GM18502 (cell line): ENCODE measurements at regions not wholly inside any gene's neighbourhood (a gene's known extent, or its start where the extent isn't known, plus 50 kb on each side); places are given as distances from the start of the nearest gene placed in this dataset.

Experiments used
- ATAC-seq: cut with Tn5 transposase; IDR thresholded peaks from one replicate; pipeline ENCODE4 v1.9.1; 2021; ENCODE audit warnings: mild to moderate bottlenecking; ENCODE audit not compliant: unreplicated experiment, poor library complexity

DNA sequence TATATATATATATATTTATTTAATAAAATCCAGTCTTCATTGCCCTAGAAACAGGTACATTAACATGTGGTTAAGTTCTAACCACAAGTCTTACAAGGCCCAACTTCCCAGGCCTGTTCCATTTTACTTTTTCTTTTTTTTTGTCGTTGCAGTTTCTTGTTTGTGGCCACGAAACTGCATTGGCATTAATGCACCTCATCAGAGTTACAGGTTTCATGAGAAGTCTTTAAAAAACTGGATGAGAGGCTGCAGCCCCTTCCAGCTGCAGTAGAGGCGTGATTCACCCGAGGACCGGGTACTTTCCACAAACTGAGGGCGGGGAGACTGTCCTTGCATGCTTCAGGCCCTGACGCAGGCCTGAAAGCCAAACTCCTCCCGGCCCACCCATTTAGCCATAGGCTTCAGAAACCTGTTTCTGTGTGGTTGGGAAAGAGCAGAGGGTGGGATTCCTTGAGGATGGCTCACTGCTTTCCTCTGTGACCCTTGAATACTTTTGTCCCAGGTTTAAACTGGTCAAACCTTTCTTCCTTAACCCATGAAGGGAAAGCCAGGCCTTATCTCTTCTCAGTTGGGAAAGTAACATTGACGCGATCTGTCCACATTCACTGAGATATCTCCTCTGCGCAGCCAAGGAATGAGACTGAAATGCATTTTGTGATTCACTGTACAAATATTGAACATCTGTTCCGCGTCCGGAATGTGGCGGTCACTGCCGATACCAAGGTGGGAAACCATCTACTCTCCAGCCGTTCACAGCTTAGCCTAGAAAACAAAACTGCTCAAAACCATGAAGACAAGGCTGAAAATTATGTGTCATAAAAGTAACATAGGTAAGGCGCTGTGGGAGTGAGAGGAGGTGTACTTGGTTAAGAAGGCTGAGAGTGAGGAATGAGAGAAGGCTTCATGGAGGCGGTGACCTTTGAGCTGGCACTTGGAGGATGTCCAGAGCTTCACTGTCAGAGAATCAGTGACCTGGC is 311.7 kb downstream of the GATA3 start:
- ATAC-seq: peak; percentile 27

GRCh38 chr10:8367672-8368411 is 313.4 kb downstream of the GATA3 start:
- peak; percentile 43 for ATAC-seq

DNA sequence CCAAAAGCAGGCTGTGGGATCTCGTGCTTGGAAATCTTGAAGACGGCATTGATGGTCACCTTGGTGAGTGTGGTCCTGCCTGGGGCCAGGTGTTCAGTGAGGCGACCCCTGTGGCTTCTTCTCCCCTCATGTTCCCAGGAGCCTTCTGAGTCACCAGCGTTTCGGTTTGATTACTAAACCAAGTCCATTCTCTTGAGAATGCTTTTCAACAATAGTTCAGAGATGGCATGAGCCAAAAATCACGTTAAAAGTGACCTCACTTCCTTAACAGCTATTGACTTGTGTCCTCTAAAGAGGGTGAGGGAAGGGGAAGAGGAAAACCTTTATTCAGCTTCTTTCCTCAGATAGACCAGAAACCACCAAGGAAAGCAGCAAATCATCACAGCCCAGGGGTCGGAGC is 315.2 kb downstream of the GATA3 start:
- peak; percentile 87 for ATAC-seq

DNA sequence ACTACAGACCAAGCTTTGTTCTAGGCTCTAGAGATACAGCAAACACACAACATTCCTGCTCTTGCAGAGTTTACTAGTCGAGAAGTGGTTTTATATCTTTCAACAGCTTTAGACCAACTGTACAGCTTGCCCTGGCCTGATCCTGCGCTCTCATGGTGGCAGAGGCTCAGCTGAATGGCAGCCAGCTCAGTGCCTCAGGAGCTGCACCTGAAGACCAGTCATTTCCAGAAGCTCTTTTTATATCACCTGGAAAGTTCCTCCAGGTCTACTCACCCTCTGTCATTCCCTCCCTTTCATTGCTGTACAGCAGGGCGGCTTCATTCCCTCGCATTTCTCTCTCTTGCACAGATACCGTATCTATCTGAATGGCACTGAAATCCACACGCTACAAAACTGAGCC is 319.8 kb downstream of the GATA3 start:
- no peak for ATAC-seq

DNA sequence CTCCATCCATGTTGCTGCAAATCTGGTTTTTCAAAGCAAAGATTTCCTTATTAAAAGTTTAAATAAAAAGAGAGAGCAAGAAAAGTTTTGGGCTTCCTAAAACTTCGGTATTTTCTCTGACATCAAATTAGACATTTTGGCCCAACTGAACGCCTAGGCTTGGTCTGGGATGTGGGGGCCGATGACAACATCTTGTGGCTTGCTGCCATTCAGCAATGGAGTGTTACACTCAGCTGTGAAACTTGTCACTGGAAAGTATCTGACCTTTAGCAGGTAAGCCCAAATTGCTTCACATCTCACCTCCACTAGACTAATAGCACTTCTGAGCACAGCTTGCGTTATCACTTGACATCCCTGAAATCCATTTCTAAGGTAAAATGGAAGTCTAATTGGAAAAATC is 320.6 kb downstream of the GATA3 start:
- ATAC-seq: no peak

GRCh38 chr10:8378198-8378983 is 323.9 kb downstream of the GATA3 start:
- ATAC-seq: no peak

- ATAC-seq: no peak
These were observed 325.7 kb downstream of the GATA3 start for GRCh38 chr10:8379906-8380832.

GRCh38 chr10:8380833-8381496 is 326.5 kb downstream of the GATA3 start:
- ATAC-seq: no peak

DNA sequence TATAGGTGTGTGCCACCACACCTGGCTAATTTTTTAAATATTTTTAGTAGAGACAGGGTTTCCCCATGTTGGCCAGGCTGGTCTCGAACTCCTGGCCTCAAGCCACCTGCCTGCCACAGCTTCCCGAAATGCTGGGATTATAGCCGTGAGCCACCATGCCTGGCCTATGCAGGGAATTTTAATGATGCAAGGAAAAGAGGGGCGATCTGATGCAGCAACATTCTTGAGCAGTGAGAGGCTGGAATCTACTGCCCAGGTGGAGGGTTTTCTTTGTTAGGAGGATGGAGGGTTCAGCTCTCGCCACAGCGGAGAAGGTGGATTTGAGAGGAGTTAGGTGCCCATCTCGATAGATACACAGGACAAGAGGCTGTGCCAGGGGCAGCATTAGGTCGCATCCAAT is 332.3 kb downstream of the GATA3 start:
- ATAC-seq: no peak

- no peak for ATAC-seq
These were observed 335.1 kb downstream of the GATA3 start for GRCh38 chr10:8389630-8390029.

DNA sequence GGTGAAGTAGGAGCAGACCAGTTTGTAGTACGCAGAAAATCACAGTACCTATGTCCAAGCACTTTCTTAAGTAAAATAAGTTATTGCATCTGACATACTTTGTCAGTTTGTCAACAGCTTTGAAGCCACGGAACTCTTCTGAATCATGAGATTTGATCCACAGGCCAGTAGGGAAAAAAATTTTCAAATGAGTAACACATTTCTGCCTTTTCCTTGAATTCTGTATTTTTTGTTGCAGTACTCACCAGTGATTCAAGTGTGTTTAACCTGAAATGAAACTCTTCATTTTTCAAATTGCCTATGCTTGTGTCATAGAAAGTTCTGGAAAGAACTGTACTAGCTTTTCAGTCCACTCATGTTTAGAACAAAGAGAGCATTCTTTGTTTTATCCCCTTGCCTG is 337.7 kb downstream of the GATA3 start:
- no peak for ATAC-seq

DNA sequence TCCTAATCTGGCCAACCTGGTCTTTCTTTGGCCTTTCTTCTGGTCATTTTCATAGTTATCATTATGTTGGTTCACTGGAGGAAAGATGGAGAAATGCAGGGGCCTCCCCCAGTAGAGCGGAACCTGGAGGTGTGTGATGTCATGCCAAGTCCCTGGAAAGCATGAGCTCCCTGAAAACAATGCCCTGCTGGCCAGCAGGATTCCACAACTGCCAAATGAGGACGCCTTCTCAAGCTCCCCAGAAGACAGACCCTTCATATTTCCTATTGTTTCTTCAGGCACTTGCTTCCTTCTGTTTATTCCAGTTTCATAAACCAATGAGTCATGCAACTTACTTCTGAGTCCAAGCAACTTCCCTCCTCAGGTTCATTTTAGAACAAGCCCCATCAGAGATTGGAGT is 339.0 kb downstream of the GATA3 start:
- ATAC-seq: no peak

GRCh38 chr10:8396675-8397074 is 342.2 kb downstream of the GATA3 start:
- ATAC-seq: no peak

DNA sequence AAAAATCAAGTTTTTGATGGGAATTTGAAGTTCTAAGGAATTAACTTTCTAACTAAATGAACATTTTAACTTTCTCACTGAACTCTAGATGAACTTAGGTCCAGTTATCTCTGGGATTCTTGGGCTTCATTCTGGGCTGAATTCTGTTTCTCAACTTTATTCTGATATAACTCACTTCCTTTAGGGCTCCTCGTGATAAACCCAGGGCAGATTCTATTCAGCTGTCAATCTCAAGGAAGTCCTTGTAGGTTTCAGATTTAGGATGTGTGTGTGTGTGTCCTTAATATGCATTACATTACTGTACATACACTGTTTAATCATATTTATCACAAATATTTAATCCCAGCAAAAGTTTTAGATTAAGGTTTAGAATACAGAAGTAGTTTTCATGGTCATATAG is 344.3 kb downstream of the GATA3 start:
- ATAC-seq: no peak

GRCh38 chr10:8400151-8400550 is 345.7 kb downstream of the GATA3 start:
- ATAC-seq: no peak

DNA sequence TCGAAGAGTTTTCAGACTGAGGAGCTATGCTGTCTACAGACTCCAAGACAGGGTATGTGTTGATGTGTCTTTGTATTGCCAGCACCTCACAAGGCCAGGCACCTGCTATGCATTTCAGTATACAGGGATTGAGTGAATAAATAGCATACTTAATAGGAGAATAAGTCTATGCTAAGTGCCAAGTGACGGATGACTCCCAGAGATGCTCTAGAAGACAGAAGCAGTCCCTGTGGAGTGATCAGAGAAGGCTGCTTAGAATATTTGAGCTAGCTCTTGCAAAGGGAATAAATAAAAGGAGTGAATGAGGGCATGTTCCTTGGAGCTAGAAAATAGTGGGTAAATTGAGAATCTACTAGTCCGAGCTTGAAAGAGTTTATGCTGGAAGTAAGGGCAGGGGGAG is 346.4 kb downstream of the GATA3 start:
- no peak for ATAC-seq

DNA sequence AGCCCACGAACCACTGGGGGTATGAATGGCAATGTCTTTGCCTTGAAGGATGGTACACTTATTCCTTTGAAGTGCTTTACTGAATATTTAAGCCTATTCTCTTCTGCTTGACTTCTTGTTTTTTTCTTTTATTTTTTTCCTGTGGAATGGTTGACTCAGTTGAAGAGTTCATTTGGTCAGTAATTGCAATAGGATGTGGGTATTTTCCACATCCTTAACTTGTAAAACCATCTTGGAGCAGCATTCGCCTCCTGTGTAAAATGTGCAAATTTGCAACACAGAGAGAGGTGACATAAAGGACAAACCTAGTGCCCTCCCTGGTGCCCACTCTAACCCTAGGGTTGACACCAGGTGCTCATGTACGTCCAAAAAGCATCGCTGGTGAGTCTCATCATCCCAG is 347.0 kb downstream of the GATA3 start:
- no peak for ATAC-seq

- ATAC-seq: no peak
These were observed 348.1 kb downstream of the GATA3 start for GRCh38 chr10:8402576-8402975.

DNA sequence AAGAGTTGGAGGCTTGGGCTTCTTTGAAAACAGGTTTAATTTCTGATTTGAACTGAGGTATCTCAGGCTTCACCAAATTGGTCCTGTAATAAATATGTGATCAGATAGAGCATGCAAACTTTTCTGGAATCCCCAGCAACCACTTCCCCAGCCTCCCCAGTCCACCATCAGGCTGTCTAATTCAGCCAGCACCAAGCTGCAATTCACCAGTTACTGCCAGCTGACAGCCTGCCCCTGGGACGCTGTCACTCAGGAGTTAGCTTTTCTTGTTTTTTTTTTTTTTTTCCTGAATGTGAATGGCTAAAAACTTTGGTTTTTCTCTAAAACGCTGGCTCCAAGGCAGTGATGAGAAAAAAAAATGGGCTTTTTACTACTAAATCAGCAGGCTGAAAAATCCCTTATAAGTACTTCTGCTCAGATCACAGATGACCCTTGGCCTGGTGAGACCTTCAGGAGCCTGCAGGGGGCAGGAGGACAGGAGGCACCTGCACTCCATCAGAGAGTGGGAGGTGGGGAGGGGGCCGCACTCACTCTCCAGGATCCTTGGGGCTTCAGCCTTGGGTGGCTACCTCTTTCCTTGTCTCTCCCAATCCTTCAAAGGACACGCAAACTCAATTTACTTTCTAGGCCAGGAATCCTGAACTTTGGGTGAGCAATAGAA is 349.4 kb downstream of the GATA3 start:
- no peak for ATAC-seq
